Tibial artery (tissue), 4 donors: ENCODE measurements at regions not wholly inside any gene's neighbourhood (a gene's known extent, or its start where the extent isn't known, plus 50 kb on each side); places are given as distances from the start of the nearest gene placed in this dataset.

Source experiments
- DNase-seq, 2 donors: peaks; one replicate each; pipeline ENCODE4 v3.0.0-alpha.2; 2019
- H3K27ac ChIP-seq, 2 donors: fragments of 200-600 bp; sonication (generic) in 1 of 2; 1 replicate in 1 of 2; 2 replicates in 1 of 2; pipeline ENCODE4 v1.5.1; 2018 to 2019; ENCODE audit warnings: mild to moderate bottlenecking in 1 of 2
- H3K27me3 ChIP-seq, 2 donors: fragments of 200-600 bp; sonication (generic) in 1 of 2; one replicate each; pipeline versions ENCODE4 v1.5.1 to v1.6.0; 2016 to 2019
- H3K36me3 ChIP-seq, 3 donors: fragments of 200-600 bp; sonication (generic) in 2 of 3; one replicate each; pipeline ENCODE4 v1.5.1; 2016 to 2019; ENCODE audit warnings: mild to moderate bottlenecking in 2 of 3
- H3K4me1 ChIP-seq, 4 donors: fragments of 200-600 bp; sonication (generic) in 2 of 4; 1 replicate in 3 of 4; 2 replicates in 1 of 4; pipeline ENCODE4 v1.5.1; 2016 to 2019
- H3K4me3 ChIP-seq, 2 donors: fragments of 200-600 bp; sonication (generic) in 1 of 2; 1 replicate in 1 of 2; 2 replicates in 1 of 2; pipeline ENCODE4 v1.5.1; 2018 to 2019; ENCODE audit warnings: mild to moderate bottlenecking in 2 of 2
- H3K9me3 ChIP-seq, 3 donors: fragments of 200-600 bp; sonication (generic) in 1 of 3; one replicate each; pipeline ENCODE4 v1.5.1; 2016 to 2019
- CTCF ChIP-seq, 2 experiments: fragments of 200-600 bp in 1 of 2; fragments of 450-650 bp in 1 of 2; IDR thresholded peaks; one replicate each; pipeline ENCODE4 v1.5.1; 2017 to 2019; ENCODE audit warnings: antibody characterized with exemption in 2 of 2, mild to moderate bottlenecking in 1 of 2, moderate library complexity in 1 of 2
- intact Hi-C: fragments of 100-400 bp; cut with DNase I; formaldehyde crosslinking; loops from one replicate; pipeline ENCODE4 v1.15.0; 2023; ENCODE audit warnings: low total_unique reads

- no peaks in the 10 kb centered on the region for H3K27me3 ChIP-seq
- no peaks in the 10 kb centered on the region for H3K36me3 ChIP-seq
- no peak for DNase-seq
- H3K4me1 ChIP-seq = no peaks in the 10 kb centered on the region
- no peaks in the 10 kb centered on the region for H3K9me3 ChIP-seq
- H3K27ac ChIP-seq = no peak overlapping the region
- no peak overlapping the region for H3K4me3 ChIP-seq
- intact Hi-C loops = no loop called here
- TF ChIP-seq CTCF (IDR thresholded peaks at IDR 0.05) = no peak
These were observed 52.0 kb upstream of the ZNRF2 start for GRCh38 chr7:30232391-30232790.
